PC-3 (cell line): ENCODE measurements at regions not wholly inside any gene's neighbourhood (a gene's known extent, or its start where the extent isn't known, plus 50 kb on each side); places are given as distances from the start of the nearest gene placed in this dataset.
A peak's percentile ranks its signal among the peaks of the same experiment; 100 is the strongest.

Source experiments
- ATAC-seq: fragments of 200-7000 bp; cut with Tn5 transposase; 2 replicates; pipeline ENCODE4 v1.9.1; 2020; ENCODE audit warnings: mild to moderate bottlenecking, moderate library complexity
- BruUV-seq: library from RNA; stranded (reverse); fragments of 400-500 nt; replicated peaks from 2 replicates; lab custom pipeline; 2021; lab: Mats Ljungman, UMichigan
- CTCF ChIA-PET: fragments of 300-600 bp; sonication (Branson Sonifier 250); formaldehyde crosslinking; loops from one replicate; lab custom pipeline; 2022; ENCODE audit warnings: antibody characterized with exemption; lab: Charles Lee
- POLR2A ChIA-PET: fragments of 300-600 bp; sonication (Branson Sonifier 250); formaldehyde crosslinking; loops from one replicate; lab custom pipeline; 2022; ENCODE audit warnings: antibody characterized with exemption; ENCODE audit not compliant: unreplicated experiment; lab: Charles Lee
- DNase-seq: peaks from one replicate; pipeline ENCODE4 v3.0.0-alpha.2; 2015
- H2AFZ ChIP-seq: fragments of 300-600 bp; sonication (generic); 2 replicates; pipeline ENCODE4 v1.6.0; 2016; ENCODE audit warnings: antibody characterized with exemption, low read length
- H3F3A ChIP-seq: fragments of 300-600 bp; sonication (generic); one replicate; pipeline ENCODE4 v1.6.0; 2017; ENCODE audit warnings: antibody characterized with exemption, low read length, control low read depth, mild to moderate bottlenecking; ENCODE audit not compliant: unreplicated experiment
- H3K27ac ChIP-seq: fragments of 300-600 bp; sonication (generic); 2 replicates; pipeline ENCODE4 v1.5.1; 2016; ENCODE audit warnings: mild to moderate bottlenecking, low read length
- H3K27me3 ChIP-seq: fragments of 300-600 bp; sonication (generic); 2 replicates; pipeline ENCODE4 v1.6.1; 2016; ENCODE audit warnings: low read length, mixed read lengths
- H3K36me3 ChIP-seq: fragments of 300-600 bp; sonication (generic); 2 replicates; pipeline ENCODE4 v1.6.1; 2016; ENCODE audit warnings: low read depth, mixed run types, low read length, mixed read lengths
- H3K4me1 ChIP-seq: fragments of 300-600 bp; sonication (generic); 2 replicates; pipeline ENCODE4 v1.5.1; 2016; ENCODE audit warnings: low read length; ENCODE audit not compliant: insufficient read depth
- H3K4me2 ChIP-seq: fragments of 300-600 bp; sonication (generic); 2 replicates; pipeline ENCODE4 v1.6.0; 2016; ENCODE audit warnings: low read length
- H3K4me3 ChIP-seq: fragments of 300-600 bp; sonication (generic); 2 replicates; pipeline ENCODE4 v1.5.1; 2016; ENCODE audit warnings: mild to moderate bottlenecking, low read length, mixed read lengths
- H3K79me2 ChIP-seq: fragments of 300-600 bp; sonication (generic); 2 replicates; pipeline ENCODE4 v1.6.1; 2017; ENCODE audit warnings: low read length, mixed read lengths
- H3K9ac ChIP-seq: fragments of 300-600 bp; sonication (generic); 2 replicates; pipeline ENCODE4 v1.6.0; 2016; ENCODE audit warnings: mild to moderate bottlenecking, low read length
- H3K9me2 ChIP-seq: fragments of 300-600 bp; sonication (generic); replicated peaks from 2 replicates; pipeline ENCODE4 v1.6.1; 2016; ENCODE audit warnings: mixed run types, low read length, mixed read lengths
- H3K9me3 ChIP-seq: fragments of 300-600 bp; sonication (generic); 2 replicates; pipeline ENCODE4 v1.6.1; 2016; ENCODE audit warnings: low read length, mixed read lengths
- H4K20me1 ChIP-seq: fragments of 300-600 bp; sonication (generic); 2 replicates; pipeline ENCODE4 v1.6.1; 2016; ENCODE audit warnings: low read length, mixed read lengths
- CTCF ChIP-seq: fragments of 300-600 bp; sonication (generic); conservative IDR thresholded peaks from 2 replicates; pipeline ENCODE4 v1.5.1; 2017; ENCODE audit warnings: antibody characterized with exemption, low read depth, mild to moderate bottlenecking, low read length
- EZH2 ChIP-seq: fragments of 300-600 bp; sonication (generic); IDR thresholded peaks from one replicate; pipeline ENCODE4 v1.6.1; 2017; ENCODE audit warnings: antibody characterized with exemption, mild to moderate bottlenecking, low read length; ENCODE audit not compliant: unreplicated experiment
- EZH2phosphoT487 ChIP-seq: fragments of 300-600 bp; sonication (generic); IDR thresholded peaks from 2 replicates; pipeline ENCODE4 v1.6.1; 2018; ENCODE audit warnings: mild to moderate bottlenecking, antibody characterized with exemption, low read length, borderline replicate concordance
- intact Hi-C: fragments of 100-400 bp; cut with micrococcal nuclease; formaldehyde crosslinking; loops from 2 replicates; pipeline ENCODE4 v1.9.0; 2023

GRCh38 chr11:112318661-112319060 lies 58.0 kb upstream of the PLET1 start:
- H3K4me3 ChIP-seq: no peak overlapping the region
- no peaks in the 10 kb centered on the region for H3K9me2 ChIP-seq
- no peaks in the 10 kb centered on the region for H3K9me3 ChIP-seq
- ChIA-PET POLR2A (no interaction called here), CTCF (interaction anchor here (0.6 to 0.8 kb wide), 2 partner anchors 156 to 758 kb away, joined by 3 to 4 read pairs; no protein-coding TSS in a partner anchor)
- H3K36me3 ChIP-seq: no peaks in the 10 kb centered on the region
- no peaks in the 10 kb centered on the region for H3K27me3 ChIP-seq
- DNase-seq (no peak), ATAC-seq (no peak)
- no TSS peak for BruUV-seq
- TF ChIP-seq EZH2 (no peak), CTCF (no peak), EZH2phosphoT487 (no peak)
- no peaks in the 10 kb centered on the region for H3F3A ChIP-seq
- peaks cover 53% of the 10 kb centered on the region for H3K4me1 ChIP-seq
- no peak overlapping the region for H2AFZ ChIP-seq
- H3K27ac ChIP-seq: peak overlapping the region; percentile 68
- H3K9ac ChIP-seq: peak overlapping the region; percentile 4; the same call in 1 of the 2 replicates
- no peaks in the 10 kb centered on the region for H3K79me2 ChIP-seq
- H3K4me2 ChIP-seq: peak overlapping the region; percentile 30
- H4K20me1 ChIP-seq: no peaks in the 10 kb centered on the region
- intact Hi-C loops: loop anchor here (1.0 to 2.0 kb wide), 2 partner anchors 26 to 47 kb away; no protein-coding TSS in a partner anchor

- H3K4me1 ChIP-seq: peaks cover 53% of the 10 kb centered on the region
- H3K27ac ChIP-seq: peak overlapping the region; percentile 67
- H3K36me3 ChIP-seq: no peaks in the 10 kb centered on the region
- H4K20me1 ChIP-seq: no peaks in the 10 kb centered on the region
- BruUV-seq: no TSS peak
- no peaks in the 10 kb centered on the region for H3K9me2 ChIP-seq
- intact Hi-C loops: no loop called here
- TF ChIP-seq EZH2phosphoT487 (no peak), CTCF (no peak), EZH2 (no peak)
- peak; percentile 82 for DNase-seq
- peak overlapping the region; percentile 37; the same call in 1 of the 2 replicates for H3K9ac ChIP-seq
- H3K4me2 ChIP-seq: peak overlapping the region; percentile 52
- no peaks in the 10 kb centered on the region for H3K9me3 ChIP-seq
- CTCF ChIA-PET: no interaction called here
- H2AFZ ChIP-seq: no peak overlapping the region
- no peaks in the 10 kb centered on the region for H3F3A ChIP-seq
- H3K79me2 ChIP-seq: no peaks in the 10 kb centered on the region
- H3K4me3 ChIP-seq: no peak overlapping the region
- no peaks in the 10 kb centered on the region for H3K27me3 ChIP-seq
- ATAC-seq: no peak
- POLR2A ChIA-PET: no interaction called here
Observed at GRCh38 chr11:112320668-112321067, 60.0 kb upstream of the PLET1 start.

- intact Hi-C loops: no loop called here
- DNase-seq (peak; percentile 96), ATAC-seq (peak; percentile 62)
- peak overlapping the region; percentile 52 for H3K4me2 ChIP-seq
- no peaks in the 10 kb centered on the region for H4K20me1 ChIP-seq
- H3K4me3 ChIP-seq: no peak overlapping the region
- H3F3A ChIP-seq: no peaks in the 10 kb centered on the region
- peak overlapping the region; percentile 67 for H3K27ac ChIP-seq
- CTCF ChIA-PET: no interaction called here
- no peaks in the 10 kb centered on the region for H3K36me3 ChIP-seq
- H3K9me2 ChIP-seq: no peaks in the 10 kb centered on the region
- no peaks in the 10 kb centered on the region for H3K9me3 ChIP-seq
- POLR2A ChIA-PET: no interaction called here
- no TSS peak for BruUV-seq
- peaks cover 52% of the 10 kb centered on the region for H3K4me1 ChIP-seq
- H3K27me3 ChIP-seq: no peaks in the 10 kb centered on the region
- H3K9ac ChIP-seq: peak overlapping the region; percentile 37
- no peak overlapping the region for H2AFZ ChIP-seq
- no peaks in the 10 kb centered on the region for H3K79me2 ChIP-seq
- no peak for TF ChIP-seq EZH2phosphoT487
- TF ChIP-seq EZH2: no peak
- TF ChIP-seq CTCF: no peak
Observed at GRCh38 chr11:112321501-112322172, 61.0 kb upstream of the PLET1 start.
